Hepatocyte (in vitro differentiated cells): ENCODE measurements at regions not wholly inside any gene's neighbourhood (a gene's known extent, or its start where the extent isn't known, plus 50 kb on each side); places are given as distances from the start of the nearest gene placed in this dataset.

Source experiments
- CTCF ChIP-seq: fragments of 200-600 bp; sonication (generic); IDR thresholded peaks from 2 replicates; pipeline ENCODE4 v1.5.1; 2016; ENCODE audit warnings: antibody characterized with exemption, mild to moderate bottlenecking; ENCODE audit not compliant: poor library complexity
- EZH2 ChIP-seq: fragments of 200-600 bp; sonication (generic); IDR thresholded peaks from 2 replicates; pipeline ENCODE4 v1.6.1; 2016; ENCODE audit warnings: antibody characterized with exemption, mild to moderate bottlenecking, borderline replicate concordance
- EZH2phosphoT487 ChIP-seq: fragments of 200-600 bp; sonication (generic); IDR thresholded peaks from one replicate; pipeline ENCODE4 v1.6.1; 2018; ENCODE audit warnings: antibody characterized with exemption, mild to moderate bottlenecking, low read depth, moderate library complexity; ENCODE audit not compliant: unreplicated experiment, severe bottlenecking

- no peak for TF ChIP-seq EZH2
- TF ChIP-seq CTCF, result no peak
- TF ChIP-seq EZH2phosphoT487, result no peak
Measured at GRCh38 chr11:25779033-25779432, 552.9 kb upstream of the ANO3 start.
